IMR-90 (cell line): ENCODE measurements at regions not wholly inside any gene's neighbourhood (a gene's known extent, or its start where the extent isn't known, plus 50 kb on each side); places are given as distances from the start of the nearest gene placed in this dataset.

ENCODE experiments used
- ATAC-seq: fragments of 200-7000 bp; cut with Tn5 transposase; 2 replicates; pipeline ENCODE4 v1.9.1; 2020; ENCODE audit warnings: low read depth, mild to moderate bottlenecking, moderate library complexity
- BruUV-seq: library from RNA; stranded (reverse); fragments of 400-500 nt; replicated peaks from 2 replicates; lab custom pipeline; 2021; lab: Mats Ljungman, UMichigan
- CTCF ChIA-PET: fragments of 300-600 bp; formaldehyde crosslinking; extraction: SDS; loops from one replicate; lab custom pipeline; 2021; ENCODE audit warnings: antibody characterized with exemption; lab: Yijun Ruan, JAX
- POLR2A ChIA-PET: fragments of 300-600 bp; sonication (Branson Sonifier 250); formaldehyde crosslinking; loops from one replicate; lab custom pipeline; 2022; ENCODE audit warnings: antibody characterized with exemption; ENCODE audit not compliant: unreplicated experiment; lab: Charles Lee
- DNase-seq: peaks from one replicate; pipeline ENCODE4 v3.0.0; 2013
- H2AFZ ChIP-seq: replicated peaks from 2 replicates; pipeline ENCODE3; 2013; ENCODE audit warnings: low read length, mild to moderate bottlenecking; ENCODE audit not compliant: poor library complexity
- H2AK5ac ChIP-seq: 2 replicates; pipeline ENCODE4 v1.6.1; 2013; ENCODE audit warnings: low read depth, low read length, inconsistent platforms
- H2AK9ac ChIP-seq: replicated peaks from 2 replicates; pipeline ENCODE3; 2013; ENCODE audit warnings: mild to moderate bottlenecking, low read depth, low read length, moderate library complexity; ENCODE audit not compliant: poor library complexity
- H2BK120ac ChIP-seq: 2 replicates; pipeline ENCODE4 v1.6.1; 2013; ENCODE audit warnings: low read depth, low read length, inconsistent platforms
- H2BK15ac ChIP-seq: 3 replicates; pipeline ENCODE4 v1.6.1; 2013; ENCODE audit warnings: low read depth, low read length, inconsistent platforms
- H2BK20ac ChIP-seq: 2 replicates; pipeline ENCODE4 v1.6.1; 2013; ENCODE audit warnings: low read depth, mild to moderate bottlenecking, inconsistent platforms, low read length, moderate library complexity
- H2BK5ac ChIP-seq: 2 replicates; pipeline ENCODE4 v1.6.1; 2013; ENCODE audit warnings: mild to moderate bottlenecking, low read depth, low read length, inconsistent platforms; ENCODE audit not compliant: poor library complexity, severe bottlenecking
- H3K14ac ChIP-seq: replicated peaks from 2 replicates; pipeline ENCODE4 v1.6.1; 2013; ENCODE audit warnings: low read depth, low read length, inconsistent platforms
- H3K18ac ChIP-seq: 2 replicates; pipeline ENCODE4 v1.6.1; 2013; ENCODE audit warnings: low read depth, low read length, control low read depth
- H3K23ac ChIP-seq: 2 replicates; pipeline ENCODE4 v1.6.1; 2013; ENCODE audit warnings: low read depth, low read length, inconsistent platforms
- H3K27ac ChIP-seq: 2 replicates; pipeline ENCODE4 v1.5.1; 2013; ENCODE audit warnings: mild to moderate bottlenecking, control low read depth, low read length; ENCODE audit not compliant: insufficient read depth
- H3K27me3 ChIP-seq: 2 replicates; pipeline ENCODE4 v1.6.1; 2013; ENCODE audit warnings: low read length; ENCODE audit not compliant: control insufficient read depth, insufficient read depth
- H3K36me3 ChIP-seq: 2 replicates; pipeline ENCODE4 v1.6.1; 2013; ENCODE audit warnings: low read length, mixed read lengths; ENCODE audit not compliant: control insufficient read depth, insufficient read depth
- H3K4ac ChIP-seq: 2 replicates; pipeline ENCODE4 v1.6.1; 2013; ENCODE audit warnings: low read depth, low read length, inconsistent platforms
- H3K4me1 ChIP-seq: 2 replicates; pipeline ENCODE4 v1.6.1; 2013; ENCODE audit warnings: low read length, mixed read lengths; ENCODE audit not compliant: control insufficient read depth, insufficient read depth
- H3K4me2 ChIP-seq: 2 replicates; pipeline ENCODE4 v1.6.1; 2013; ENCODE audit warnings: low read depth, mild to moderate bottlenecking, control low read depth, low read length, moderate library complexity
- H3K4me3 ChIP-seq: 2 replicates; pipeline ENCODE4 v1.5.1; 2013; ENCODE audit warnings: low read depth, mild to moderate bottlenecking, control low read depth, low read length, moderate library complexity; ENCODE audit not compliant: insufficient read depth
- H3K56ac ChIP-seq: 2 replicates; pipeline ENCODE4 v1.6.1; 2013; ENCODE audit warnings: low read length, inconsistent platforms; ENCODE audit not compliant: insufficient read depth; ENCODE audit errors: extremely low read depth
- H3K79me1 ChIP-seq, 2 experiments: 2 replicates each; pipeline ENCODE4 v1.6.1; 2013; ENCODE audit warnings: low read length in 2 of 2, inconsistent platforms in 1 of 2, low read depth in 1 of 2
- H3K9ac ChIP-seq: 2 replicates; pipeline ENCODE4 v1.6.1; 2013; ENCODE audit warnings: low read depth, low read length, control low read depth
- H3K9me1 ChIP-seq: 2 replicates; pipeline ENCODE4 v1.6.1; 2013; ENCODE audit warnings: low read length, inconsistent platforms; ENCODE audit not compliant: insufficient read depth
- H3K9me3 ChIP-seq: 2 replicates; pipeline ENCODE4 v1.6.1; 2013; ENCODE audit warnings: low read length; ENCODE audit not compliant: control insufficient read depth, insufficient read depth
- H4K20me1 ChIP-seq: 2 replicates; pipeline ENCODE4 v1.6.1; 2013; ENCODE audit warnings: low read length, inconsistent platforms; ENCODE audit not compliant: insufficient read depth
- H4K5ac ChIP-seq: 2 replicates; pipeline ENCODE4 v1.6.1; 2013; ENCODE audit warnings: mild to moderate bottlenecking, low read depth, low read length, control low read depth
- H4K8ac ChIP-seq, 2 experiments: 2 replicates each; pipeline ENCODE4 v1.6.1; 2013; ENCODE audit warnings: low read depth in 2 of 2, low read length in 2 of 2, control low read depth in 1 of 2, inconsistent platforms in 1 of 2
- H4K91ac ChIP-seq: 2 replicates; pipeline ENCODE4 v1.6.1; 2013; ENCODE audit warnings: low read depth, low read length, inconsistent platforms; ENCODE audit not compliant: insufficient read depth
- BHLHE40 ChIP-seq: fragments of 150-350 bp; IDR thresholded peaks from 2 replicates; pipeline ENCODE4 v1.6.1; 2016; ENCODE audit warnings: mild to moderate bottlenecking, low read depth, low read length
- CHD1 ChIP-seq: IDR thresholded peaks from 2 replicates; pipeline ENCODE4 v1.6.1; 2012; ENCODE audit warnings: low read depth, low read length, improper control_type of control experiment
- MAFK ChIP-seq: IDR thresholded peaks from 2 replicates; pipeline ENCODE4 v1.6.1; 2012; ENCODE audit warnings: low read depth, low read length, improper control_type of control experiment
- MAZ ChIP-seq: IDR thresholded peaks from 2 replicates; pipeline ENCODE4 v1.6.1; 2012; ENCODE audit warnings: low read depth, mild to moderate bottlenecking, low read length, improper control_type of control experiment, moderate library complexity, borderline replicate concordance
- MXI1 ChIP-seq: IDR thresholded peaks from 2 replicates; pipeline ENCODE4 v1.6.1; 2012; ENCODE audit warnings: low read depth, mild to moderate bottlenecking, low read length, moderate library complexity, borderline replicate concordance
- NFE2L2 ChIP-seq: fragments of 150-350 bp; IDR thresholded peaks from 2 replicates; pipeline ENCODE4 v1.6.1; 2016; ENCODE audit warnings: low read depth, mild to moderate bottlenecking, low read length
- RAD21 ChIP-seq: IDR thresholded peaks from 2 replicates; pipeline ENCODE4 v1.6.1; 2012; ENCODE audit warnings: low read length, improper control_type of control experiment
- SMC3 ChIP-seq: fragments of 150-350 bp; IDR thresholded peaks from 2 replicates; pipeline ENCODE4 v1.6.1; 2016; ENCODE audit warnings: low read depth, mild to moderate bottlenecking, antibody characterized with exemption, low read length, moderate library complexity
- WGBS, 2 experiments: methylation state at CpG; one replicate each; pipeline versions ENCODE4 v1.1.5 to v1.1.7; 2013; ENCODE audit warnings: missing lambda C conversion rate in 2 of 2; ENCODE audit not compliant: insufficient read length in 1 of 2; ENCODE audit errors: extremely low coverage in 2 of 2; 5-methylcytosine and 5-hydroxymethylcytosine counted together
- dilution Hi-C: fragments of 300-500 bp; cut with HindIII; formaldehyde crosslinking; loops from one replicate; pipeline ENCODE4 v1.14.3; 2018; ENCODE audit warnings: low sequenced_read_pairs; ENCODE audit not compliant: unreplicated experiment
- in situ Hi-C: fragments of 300-500 bp; cut with MboI; formaldehyde crosslinking; loops from 3 replicates; pipeline ENCODE4 v1.14.3; 2019; ENCODE audit warnings: low sequenced_read_pairs, inconsistent platforms, mixed read lengths
- intact Hi-C: fragments of 100-400 bp; cut with micrococcal nuclease; formaldehyde crosslinking; loops from 2 replicates; pipeline ENCODE4 v1.10.0; 2022
- TF ChIP-seq, protein P1 (sequence below): fragments of 150-350 bp; IDR thresholded peaks from 2 replicates; pipeline ENCODE4 v1.6.1; 2017; ENCODE audit warnings: mild to moderate bottlenecking, antibody characterized with exemption, low read length, low read depth
- TF ChIP-seq, protein P2 (sequence below): fragments of 150-350 bp; IDR thresholded peaks from 2 replicates; pipeline ENCODE4 v1.6.1; 2016; ENCODE audit warnings: low read depth, mild to moderate bottlenecking, low read length, moderate library complexity, borderline replicate concordance

DNA sequence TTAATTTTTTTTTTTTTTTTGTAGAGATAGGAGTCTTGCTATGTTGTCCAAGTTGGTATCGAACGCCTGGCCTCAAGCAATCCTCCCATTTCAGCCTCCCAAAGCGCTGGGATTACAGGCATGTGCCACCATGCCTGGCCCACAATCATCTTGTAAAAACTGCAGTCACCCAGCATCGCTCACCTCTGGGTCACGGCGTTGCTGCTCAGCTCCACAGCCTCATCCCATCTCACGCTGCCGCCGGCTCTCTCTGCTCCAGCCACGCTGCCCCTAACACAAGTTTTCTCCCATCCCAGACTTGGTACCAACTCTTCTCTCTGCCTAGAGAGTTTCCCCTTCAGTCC lies 69.2 kb downstream of the MAP1LC3B2 start:
- no peak overlapping the region for H2BK120ac ChIP-seq
- no peak overlapping the region for H2BK5ac ChIP-seq
- no peaks in the 10 kb centered on the region for H3K79me1 ChIP-seq
- intact Hi-C loops = no loop called here
- TF ChIP-seq NFE2L2 (no peak), MXI1 (no peak), RAD21 (no peak), SMC3 (no peak), BHLHE40 (no peak), CHD1 (no peak), MAZ (no peak), MAFK (no peak)
- TF ChIP-seq, protein P1, sequence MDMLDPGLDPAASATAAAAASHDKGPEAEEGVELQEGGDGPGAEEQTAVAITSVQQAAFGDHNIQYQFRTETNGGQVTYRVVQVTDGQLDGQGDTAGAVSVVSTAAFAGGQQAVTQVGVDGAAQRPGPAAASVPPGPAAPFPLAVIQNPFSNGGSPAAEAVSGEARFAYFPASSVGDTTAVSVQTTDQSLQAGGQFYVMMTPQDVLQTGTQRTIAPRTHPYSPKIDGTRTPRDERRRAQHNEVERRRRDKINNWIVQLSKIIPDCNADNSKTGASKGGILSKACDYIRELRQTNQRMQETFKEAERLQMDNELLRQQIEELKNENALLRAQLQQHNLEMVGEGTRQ = no peak
- TF ChIP-seq, protein P2, sequence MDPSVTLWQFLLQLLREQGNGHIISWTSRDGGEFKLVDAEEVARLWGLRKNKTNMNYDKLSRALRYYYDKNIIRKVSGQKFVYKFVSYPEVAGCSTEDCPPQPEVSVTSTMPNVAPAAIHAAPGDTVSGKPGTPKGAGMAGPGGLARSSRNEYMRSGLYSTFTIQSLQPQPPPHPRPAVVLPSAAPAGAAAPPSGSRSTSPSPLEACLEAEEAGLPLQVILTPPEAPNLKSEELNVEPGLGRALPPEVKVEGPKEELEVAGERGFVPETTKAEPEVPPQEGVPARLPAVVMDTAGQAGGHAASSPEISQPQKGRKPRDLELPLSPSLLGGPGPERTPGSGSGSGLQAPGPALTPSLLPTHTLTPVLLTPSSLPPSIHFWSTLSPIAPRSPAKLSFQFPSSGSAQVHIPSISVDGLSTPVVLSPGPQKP = no peak
- H3K4me1 ChIP-seq = no peaks in the 10 kb centered on the region
- H4K8ac ChIP-seq = no peak overlapping the region
- H3K36me3 ChIP-seq = no peaks in the 10 kb centered on the region
- BruUV-seq = no TSS peak
- H3K27ac ChIP-seq = no peak overlapping the region
- H3K9ac ChIP-seq = no peak overlapping the region
- DNase-seq = no peak
- H3K56ac ChIP-seq = no peak overlapping the region
- no peak overlapping the region for H2AK9ac ChIP-seq
- no peak overlapping the region for H4K91ac ChIP-seq
- WGBS, 2 experiments = 87% methylated on average over 7 of the region's 10 CpGs; no CpG with 5 or more reads in 1 of the 2 experiments
- dilution Hi-C loops = no loop called here
- no peaks in the 10 kb centered on the region for H3K9me1 ChIP-seq
- H3K4me2 ChIP-seq = no peak overlapping the region
- no peak overlapping the region for H4K5ac ChIP-seq
- no peaks in the 10 kb centered on the region for H3K9me3 ChIP-seq
- ChIA-PET POLR2A (no interaction called here), CTCF (no interaction called here)
- H4K20me1 ChIP-seq = no peaks in the 10 kb centered on the region
- no peak overlapping the region for H2BK15ac ChIP-seq
- H3K4ac ChIP-seq = no peak overlapping the region
- in situ Hi-C loops = no loop called here
- no peak overlapping the region for H3K23ac ChIP-seq
- ATAC-seq = no peak
- no peak overlapping the region for H2AK5ac ChIP-seq
- H3K27me3 ChIP-seq = peaks cover 27% of the 10 kb centered on the region
- no peak overlapping the region for H3K14ac ChIP-seq
- H3K4me3 ChIP-seq = no peak overlapping the region
- H2AFZ ChIP-seq = no peak overlapping the region
- no peak overlapping the region for H3K18ac ChIP-seq
- no peak overlapping the region for H2BK20ac ChIP-seq
